HG03097 (cell line): ENCODE measurements at regions not wholly inside any gene's neighbourhood (a gene's known extent, or its start where the extent isn't known, plus 50 kb on each side); places are given as distances from the start of the nearest gene placed in this dataset.

Source experiments
- ATAC-seq: cut with Tn5 transposase; IDR thresholded peaks from one replicate; pipeline ENCODE4 v1.9.1; 2021; ENCODE audit not compliant: unreplicated experiment, low FRiP score

DNA sequence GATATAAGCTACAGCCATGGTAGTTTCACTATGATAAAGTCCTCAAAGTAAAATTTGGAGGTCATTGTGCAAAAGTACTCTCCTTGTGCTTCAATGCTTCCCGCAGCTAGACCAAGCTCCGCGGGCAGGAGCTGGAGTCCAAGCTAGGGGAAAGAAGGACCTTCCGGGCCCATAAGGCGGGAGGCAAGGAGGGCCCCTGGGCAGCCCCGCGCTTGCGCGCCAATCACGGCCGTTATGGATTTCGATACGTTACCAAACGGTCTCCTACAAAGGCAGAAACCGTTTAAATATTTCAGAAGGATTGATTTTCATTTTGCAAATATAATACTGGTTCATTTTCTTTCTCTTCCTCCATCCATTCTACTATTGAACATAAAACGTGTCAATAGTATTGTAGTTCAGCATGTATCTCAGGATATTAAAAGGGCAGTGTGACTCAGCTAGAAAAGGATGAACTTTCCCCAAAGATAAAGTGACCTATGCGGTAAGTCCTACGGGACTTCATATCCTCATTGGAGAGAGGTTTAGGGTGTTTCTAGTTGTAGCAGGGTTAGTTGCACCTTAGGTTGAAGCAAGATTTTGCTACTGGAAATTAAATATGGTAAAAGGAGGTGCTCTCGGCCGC lies 128.0 kb downstream of the KIF20B start:
- no peak for ATAC-seq

DNA sequence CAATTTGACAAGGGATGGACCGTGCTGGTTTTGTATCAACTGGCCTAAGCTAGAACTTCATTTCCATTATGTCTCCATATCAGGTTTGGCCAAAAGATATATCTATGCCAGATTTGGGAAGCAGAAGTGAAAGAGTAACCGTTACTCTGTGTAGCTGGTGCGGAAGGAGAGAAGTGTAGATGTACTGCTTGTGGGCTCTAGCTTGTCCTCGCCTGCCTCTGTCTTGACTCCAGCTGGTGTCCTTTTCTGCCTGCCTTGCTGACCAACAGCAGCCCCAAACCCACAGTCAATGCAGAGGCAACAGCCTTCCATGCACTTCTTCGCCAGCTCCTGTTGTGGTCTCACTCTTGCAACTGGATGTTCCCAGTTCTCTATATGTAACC lies 128.5 kb downstream of the KIF20B start:
- no peak for ATAC-seq

- ATAC-seq, result no peak
These were observed 129.2 kb downstream of the KIF20B start for GRCh38 chr10:89830624-89831023.

- no peak for ATAC-seq
These were observed 135.4 kb downstream of the KIF20B start for GRCh38 chr10:89836840-89837164.

- ATAC-seq, result no peak
These were observed 136.0 kb downstream of the KIF20B start for GRCh38 chr10:89837165-89838043.

DNA sequence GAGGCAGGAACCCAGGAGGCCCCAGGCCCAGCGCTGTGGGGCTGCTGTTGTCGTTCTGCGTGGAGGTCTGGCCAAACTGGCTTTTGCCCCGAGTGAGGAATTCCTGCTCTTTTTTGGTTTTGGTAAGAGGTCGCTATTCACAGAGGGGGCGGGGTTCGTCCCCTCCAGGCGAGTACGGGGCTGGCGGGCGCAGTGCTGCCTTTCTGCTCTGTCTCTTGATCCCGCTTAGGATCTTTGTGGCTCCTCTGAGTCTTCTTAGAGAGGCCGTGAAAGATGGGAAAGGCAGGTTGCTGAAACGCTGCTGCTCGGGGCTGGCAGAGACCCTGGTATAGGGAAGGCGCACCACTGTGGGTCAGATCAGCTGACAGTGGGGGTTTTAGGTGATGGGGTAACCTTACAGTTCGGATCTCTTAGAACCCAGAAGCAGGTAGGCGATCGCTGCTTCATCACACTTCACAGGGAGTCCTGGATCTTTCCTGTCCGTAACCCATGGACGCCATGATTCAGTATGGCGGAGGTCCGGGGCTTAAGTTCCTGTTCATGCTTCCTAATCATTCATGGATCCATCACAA lies 136.7 kb downstream of the KIF20B start:
- ATAC-seq, result no peak

GRCh38 chr10:89845541-89846280 lies 144.3 kb downstream of the KIF20B start:
- ATAC-seq, result no peak

DNA sequence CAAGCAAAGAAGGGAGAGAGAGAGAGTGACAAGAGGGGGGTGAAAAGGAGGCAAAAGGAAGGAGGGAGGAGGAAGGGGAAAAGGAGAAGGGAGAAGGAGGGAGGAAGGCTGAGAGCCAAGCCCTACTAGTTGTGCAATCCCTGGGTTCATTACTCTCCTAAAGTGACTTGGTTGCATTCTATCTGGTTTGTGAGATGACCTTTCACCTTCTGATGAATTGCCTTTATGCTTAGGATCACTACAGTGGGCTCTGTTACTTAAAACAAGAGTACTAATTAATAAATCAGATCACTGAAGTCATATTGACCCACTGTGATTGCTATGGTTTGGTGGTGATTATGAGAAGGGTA lies 144.9 kb downstream of the KIF20B start:
- no peak for ATAC-seq

- ATAC-seq, result no peak
These were observed 145.4 kb downstream of the KIF20B start for GRCh38 chr10:89846786-89847185.

GRCh38 chr10:89852872-89853271 lies 151.5 kb downstream of the KIF20B start:
- no peak for ATAC-seq

DNA sequence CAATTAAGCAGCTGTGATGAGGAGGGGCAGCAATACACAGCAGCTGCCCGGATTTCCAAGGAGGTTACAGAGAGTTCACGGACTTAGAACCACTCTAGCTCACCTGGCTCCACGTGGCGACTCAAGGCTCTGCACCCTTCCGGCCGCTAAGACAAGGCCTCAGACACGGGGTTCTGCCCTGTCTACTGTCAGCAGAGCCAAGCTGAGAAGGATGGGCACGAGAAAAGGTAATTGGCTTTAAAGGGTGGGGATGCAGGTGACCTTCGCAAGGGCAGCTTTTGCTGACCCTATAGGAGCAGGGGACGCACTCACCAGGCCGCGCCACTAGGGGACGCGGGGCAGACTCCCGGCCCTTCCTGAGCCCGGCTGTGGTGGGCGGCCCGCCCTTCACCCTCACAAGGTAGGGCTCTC lies 152.4 kb downstream of the KIF20B start:
- ATAC-seq, result no peak

GRCh38 chr10:89857431-89858042 lies 156.1 kb downstream of the KIF20B start:
- no peak for ATAC-seq

GRCh38 chr10:89861199-89861573 lies 159.8 kb downstream of the KIF20B start:
- no peak for ATAC-seq

DNA sequence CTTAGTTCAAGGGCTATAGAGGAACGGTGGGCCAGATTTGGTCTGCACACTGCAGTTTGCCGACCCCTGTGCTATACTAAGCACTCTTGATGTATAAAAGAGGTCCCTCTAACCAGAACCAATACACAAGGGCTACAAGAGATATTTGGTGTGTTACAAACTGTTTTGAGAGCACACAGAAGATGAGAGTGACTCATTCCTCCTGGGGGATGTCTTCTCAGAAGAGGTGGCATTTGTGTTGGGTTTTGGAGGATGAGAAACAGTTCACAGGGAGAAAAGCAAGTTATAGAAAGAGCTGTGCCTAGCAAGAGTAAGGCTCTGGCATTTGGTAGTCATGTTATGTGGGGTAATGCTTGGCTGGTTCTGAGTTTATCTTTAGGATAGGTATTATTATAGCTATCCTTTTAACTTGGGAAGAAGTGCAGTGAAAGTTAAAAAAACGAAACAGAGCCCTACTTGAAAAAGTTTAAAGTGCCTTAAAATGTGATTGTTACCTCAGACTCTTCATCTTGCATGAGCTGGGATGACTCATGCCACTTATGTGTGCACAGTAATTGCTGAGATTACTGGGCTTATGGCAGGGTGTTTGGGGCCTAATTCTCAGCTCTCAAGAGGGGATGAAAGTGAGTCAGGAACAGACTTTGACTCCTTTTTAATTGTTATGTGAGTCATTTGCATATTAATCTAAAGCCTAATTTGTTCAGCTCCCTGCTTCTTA lies 160.4 kb downstream of the KIF20B start:
- no peak for ATAC-seq

GRCh38 chr10:89867964-89868363 lies 166.6 kb downstream of the KIF20B start:
- ATAC-seq, result no peak

GRCh38 chr10:89869180-89869579 lies 167.8 kb downstream of the KIF20B start:
- ATAC-seq, result no peak

DNA sequence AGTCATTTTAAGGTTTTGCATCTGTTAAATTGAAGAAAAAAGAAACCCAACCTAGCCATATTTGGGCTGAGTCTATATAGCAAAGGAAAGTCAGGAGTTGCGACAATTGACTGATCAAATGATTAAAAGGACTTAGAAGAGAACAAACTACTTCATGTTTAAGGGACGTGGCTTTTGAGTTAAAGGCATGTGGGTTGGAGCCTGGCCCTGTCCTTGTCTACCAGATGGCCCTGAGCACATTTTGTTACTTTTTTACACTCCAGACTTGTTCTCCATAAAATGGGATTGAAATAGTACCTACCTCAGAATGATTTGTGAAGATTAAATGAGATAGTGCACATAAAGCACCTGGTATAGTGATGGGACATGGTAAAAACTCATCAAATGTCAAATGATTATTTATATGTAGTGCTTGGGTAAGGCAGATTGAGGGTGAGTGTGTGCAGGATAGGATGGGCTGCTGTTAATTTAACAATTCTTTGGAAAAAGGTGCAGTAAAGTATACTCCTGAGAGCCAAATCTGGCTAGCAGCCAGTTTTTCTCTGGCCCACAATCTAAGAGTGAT lies 168.3 kb downstream of the KIF20B start:
- ATAC-seq, result no peak

- ATAC-seq, result no peak
These were observed 169.5 kb downstream of the KIF20B start for GRCh38 chr10:89870936-89871335.

- peak; percentile 67 for ATAC-seq
These were observed 171.7 kb downstream of the KIF20B start for GRCh38 chr10:89873055-89873454.

DNA sequence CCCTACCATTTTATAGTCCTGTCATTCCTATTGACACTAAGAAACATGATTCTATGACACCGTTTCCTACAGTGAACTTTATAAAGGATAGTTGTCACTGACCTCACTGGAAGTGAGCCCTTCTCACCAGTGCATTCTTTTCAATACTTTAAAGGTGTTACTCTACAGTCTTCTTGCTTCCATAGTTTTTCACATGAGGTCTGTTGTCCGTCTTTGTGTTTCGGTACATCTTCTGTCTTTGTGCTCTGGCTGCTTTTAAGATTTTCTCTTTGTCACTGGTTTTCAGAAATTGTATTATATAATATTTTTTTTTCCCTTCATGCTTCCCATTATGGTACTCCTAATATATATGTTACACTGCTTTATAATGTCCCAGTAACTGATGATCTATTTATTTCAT lies 174.2 kb downstream of the KIF20B start:
- no peak for ATAC-seq
